GM21381 (cell line): ENCODE measurements at regions not wholly inside any gene's neighbourhood (a gene's known extent, or its start where the extent isn't known, plus 50 kb on each side); places are given as distances from the start of the nearest gene placed in this dataset.

Source experiments
- ATAC-seq: cut with Tn5 transposase; IDR thresholded peaks from one replicate; pipeline ENCODE4 v1.9.1; 2021; ENCODE audit warnings: mild to moderate bottlenecking, moderate library complexity; ENCODE audit not compliant: unreplicated experiment

DNA sequence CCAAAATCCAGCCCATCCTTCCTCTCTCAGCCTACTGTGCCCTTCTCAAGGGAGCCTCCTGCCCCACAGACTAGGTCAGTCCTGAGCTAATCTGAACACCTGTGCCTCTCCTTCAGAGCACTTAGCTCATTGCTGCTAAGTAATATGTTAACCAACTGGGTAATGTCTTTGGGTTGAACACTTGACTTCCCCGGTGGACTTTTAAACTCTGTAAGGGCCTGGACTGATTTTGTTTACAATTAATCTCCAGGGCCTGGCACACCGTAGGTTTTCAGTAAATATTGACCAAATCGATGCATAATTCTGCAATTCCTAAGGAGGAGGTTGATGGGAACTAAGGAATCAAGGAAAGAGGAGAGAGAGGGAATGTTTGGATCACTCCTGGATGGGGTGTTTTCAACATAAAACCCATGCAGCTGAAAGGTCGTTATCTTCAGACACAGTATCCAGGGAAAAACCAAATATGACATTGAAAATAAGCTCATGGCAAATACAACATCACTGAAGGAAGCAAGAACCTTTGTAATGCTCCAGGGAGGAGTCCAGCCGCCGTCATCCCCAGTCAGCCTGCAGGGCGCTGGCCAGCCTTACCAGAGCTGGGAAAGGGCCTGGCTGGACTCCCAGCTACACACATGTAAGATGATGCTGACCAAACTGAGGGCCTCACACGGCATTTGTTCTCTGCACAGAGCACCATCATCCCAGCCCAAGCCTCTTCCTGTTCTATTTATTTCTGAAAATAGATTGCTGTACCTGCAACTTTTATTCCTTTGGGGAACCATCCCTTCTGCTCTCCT is 166.3 kb downstream of the C5orf15 start:
- ATAC-seq: no peak

DNA sequence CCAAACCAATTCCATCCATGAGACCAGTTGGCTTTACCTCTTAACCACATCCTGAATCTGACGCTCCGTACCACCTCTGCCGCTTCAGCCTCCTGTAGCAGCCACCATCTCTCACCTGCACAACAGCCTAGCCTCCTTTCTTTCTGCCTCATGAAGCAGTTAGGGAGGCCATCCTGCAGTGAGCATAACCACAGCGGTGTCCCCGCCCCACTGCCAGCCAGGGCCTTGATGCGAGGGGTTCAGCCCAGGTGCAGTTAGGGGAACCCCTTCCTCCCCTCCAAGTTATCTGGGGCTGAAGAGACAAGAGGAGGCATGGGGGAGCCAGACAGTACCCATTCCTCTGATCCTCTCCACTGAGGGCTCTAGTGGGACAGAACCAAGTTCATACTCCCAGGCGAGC is 167.0 kb downstream of the C5orf15 start:
- no peak for ATAC-seq

DNA sequence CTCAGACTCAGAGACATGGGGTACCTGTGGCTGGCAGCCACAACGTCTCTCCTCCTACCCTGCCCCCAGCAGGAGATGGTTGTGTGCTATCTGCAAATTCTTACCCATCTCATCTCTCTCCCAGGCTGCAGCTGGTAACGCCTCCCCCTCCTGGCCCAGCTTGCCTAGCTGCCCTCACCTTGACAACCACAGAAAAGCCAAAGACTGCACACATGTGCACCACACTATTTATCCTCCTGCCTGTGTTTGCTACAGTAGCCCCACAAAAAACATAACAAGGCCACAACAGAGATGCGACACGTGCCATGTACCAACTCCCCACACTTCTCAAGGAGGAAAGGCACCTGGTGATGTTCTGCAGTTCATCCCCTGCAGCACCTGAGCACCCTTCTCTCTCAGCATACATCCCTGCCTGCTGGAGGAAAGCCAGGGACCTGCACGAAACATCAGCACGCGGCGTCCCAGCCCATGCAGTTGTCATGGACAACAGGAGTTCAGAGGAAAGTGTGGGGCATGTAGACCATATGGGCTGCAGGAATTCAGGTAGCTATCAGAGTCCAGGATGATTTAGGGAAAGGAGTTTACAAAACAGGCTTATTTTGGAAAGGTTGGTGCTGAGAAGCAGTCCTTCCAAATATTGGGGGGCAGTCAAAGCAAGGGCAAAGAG is 168.7 kb downstream of the C5orf15 start:
- ATAC-seq: no peak

DNA sequence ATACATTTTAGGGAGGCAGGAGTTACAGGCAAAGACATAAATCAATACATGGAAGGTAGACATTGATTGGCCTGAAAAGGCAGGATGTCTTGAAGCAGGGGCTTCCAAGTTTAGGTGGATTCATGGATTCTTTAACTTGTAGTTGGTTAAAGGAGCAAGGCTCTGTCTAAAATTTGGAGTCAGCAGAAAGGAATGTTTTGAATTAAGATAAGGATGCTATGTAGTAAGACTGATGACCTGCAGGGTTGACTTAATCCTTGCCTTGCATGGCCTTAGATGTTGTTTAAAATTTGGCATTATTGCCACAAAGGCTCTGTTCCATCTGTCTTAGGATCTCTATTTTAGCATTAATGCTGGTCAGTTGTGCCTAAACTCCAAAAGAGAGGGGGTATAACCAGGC is 171.3 kb downstream of the C5orf15 start:
- ATAC-seq: no peak

DNA sequence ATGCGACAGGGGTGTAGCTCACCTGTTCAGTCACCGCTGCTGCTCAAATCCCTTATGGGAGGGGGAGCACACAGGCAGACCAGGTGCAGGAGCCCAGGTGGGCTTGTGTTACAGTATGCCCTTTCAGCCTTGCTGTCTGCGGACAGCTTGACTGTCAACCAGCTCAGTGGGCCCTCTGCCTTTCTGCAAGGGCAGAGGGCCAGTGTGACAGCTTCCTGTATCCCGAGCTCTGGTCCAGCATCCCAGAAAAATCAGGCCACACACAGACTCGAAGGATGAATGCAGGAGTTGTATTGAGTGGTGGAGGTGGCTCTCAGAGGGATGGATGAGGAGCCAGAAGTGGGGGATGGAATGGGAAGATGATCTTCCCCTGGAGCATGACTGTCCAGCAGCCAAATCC is 172.2 kb downstream of the C5orf15 start:
- ATAC-seq: no peak

DNA sequence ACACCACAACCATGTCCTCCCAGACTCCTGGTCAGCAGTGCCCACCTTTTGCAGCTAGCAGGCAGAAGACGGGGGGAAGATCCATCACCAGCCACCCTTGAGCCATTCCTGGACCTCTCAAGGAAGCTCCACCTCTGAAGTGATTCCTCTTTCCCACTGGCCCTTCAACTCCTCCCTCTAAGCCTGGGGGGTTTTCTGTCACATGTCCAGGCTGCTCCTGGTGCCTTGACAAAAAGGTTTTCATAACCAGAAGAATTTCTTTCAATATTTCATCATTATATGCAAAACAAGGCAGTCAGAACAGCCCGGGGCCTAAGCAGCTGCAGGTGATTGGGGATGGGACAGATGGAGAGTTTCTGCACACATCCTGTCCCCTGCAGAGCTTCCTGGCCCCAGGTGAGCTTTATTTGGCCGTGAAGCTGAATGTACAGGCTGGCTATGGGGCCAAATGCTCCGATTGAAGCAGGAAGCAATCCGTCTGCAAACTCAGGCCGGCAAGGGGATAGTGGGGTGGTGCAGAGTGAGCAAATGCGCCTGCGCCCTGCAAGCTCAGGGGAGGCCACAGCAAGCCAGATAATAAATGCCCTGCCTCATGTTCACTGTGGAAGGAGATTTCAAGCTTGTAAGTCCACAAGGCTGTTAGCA is 173.5 kb downstream of the C5orf15 start:
- ATAC-seq: no peak

DNA sequence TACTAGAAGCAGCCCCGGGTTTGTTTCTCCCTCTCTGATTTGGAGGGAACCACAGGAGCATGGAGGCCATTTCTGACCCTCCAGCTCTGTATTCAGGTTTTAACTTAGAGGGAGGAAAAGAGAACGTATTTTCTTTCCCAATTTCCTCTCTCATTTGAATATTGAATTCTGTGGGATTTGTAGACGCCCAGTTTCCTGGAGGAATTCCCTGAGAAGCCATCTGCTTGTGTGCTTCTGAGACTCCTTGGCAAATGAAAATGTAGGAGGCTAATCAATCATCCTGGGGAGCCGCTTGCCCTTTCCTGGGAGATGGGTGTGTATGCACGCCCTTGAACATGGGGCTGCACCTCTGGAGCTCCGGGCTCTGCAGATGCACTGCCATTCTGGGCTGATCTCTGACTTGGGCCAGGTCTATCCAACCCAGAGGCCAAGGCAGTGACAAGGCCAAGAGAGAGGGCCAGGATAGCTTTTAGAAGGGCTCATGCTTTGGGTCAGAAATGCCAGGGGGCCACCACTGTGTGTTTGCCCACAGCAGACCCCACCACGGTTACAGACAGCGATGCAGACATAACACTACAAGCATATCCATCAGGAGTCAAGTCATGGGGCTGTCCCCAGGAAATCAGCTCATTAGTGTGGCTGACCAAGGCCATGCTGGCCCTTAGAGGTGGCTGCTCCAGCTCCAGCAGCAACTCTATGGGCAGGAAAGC is 174.5 kb downstream of the C5orf15 start:
- no peak for ATAC-seq

DNA sequence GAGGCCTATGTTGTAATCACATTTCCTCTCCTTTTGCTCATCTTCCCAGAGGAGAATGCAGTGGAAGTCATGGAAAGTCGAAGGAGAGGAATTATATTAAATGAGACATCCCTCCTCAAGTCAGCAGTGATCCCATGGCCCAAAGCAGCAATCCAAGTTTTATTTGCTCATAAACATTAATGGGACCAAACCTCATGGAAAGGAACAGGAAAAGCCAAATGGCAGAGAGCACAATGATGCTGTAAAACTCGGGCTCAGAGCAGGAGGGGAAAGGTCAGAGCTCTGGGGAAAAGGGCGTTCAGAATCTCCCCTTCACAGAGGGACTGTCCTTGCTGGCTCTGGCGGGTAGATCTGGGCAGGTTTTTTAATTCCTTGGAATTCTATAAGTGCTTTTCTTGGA is 175.8 kb downstream of the C5orf15 start:
- no peak for ATAC-seq

DNA sequence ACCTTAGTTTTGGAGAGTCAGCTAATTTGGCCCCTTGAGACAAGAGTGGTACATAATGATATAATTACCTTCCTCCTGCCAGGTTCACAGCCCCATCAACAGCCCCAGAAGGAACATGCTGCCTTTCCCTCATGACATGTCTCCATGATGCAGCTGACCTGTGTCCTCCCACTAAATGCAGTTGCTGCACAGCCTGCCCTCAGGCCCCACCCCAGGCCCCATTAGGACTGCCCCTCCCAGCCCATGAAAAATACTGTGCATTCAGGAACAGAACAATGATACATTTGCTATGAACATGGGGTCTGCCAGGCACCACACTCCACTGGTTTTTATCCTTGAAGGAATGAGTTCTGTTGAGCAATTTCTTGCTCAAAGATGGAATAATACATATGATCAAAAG is 176.4 kb downstream of the C5orf15 start:
- no peak for ATAC-seq

DNA sequence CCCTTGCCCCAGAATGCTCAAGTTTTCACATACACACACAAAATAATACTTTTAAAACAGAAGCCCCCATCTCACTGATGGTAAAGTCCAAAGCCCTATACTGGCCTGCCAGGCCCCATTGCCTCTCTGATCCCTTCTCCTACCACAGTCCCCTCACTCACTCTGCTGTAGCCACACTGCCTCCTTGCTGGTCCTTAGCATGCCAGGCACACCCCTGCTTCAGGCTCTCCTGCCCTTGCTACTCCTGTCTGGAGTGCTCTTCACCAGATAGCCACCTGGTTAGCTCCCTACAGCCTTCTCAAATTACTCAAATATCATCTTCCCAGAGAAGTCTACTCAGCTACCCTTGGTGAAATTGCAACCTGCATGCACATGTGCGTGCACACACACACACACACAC is 177.5 kb downstream of the C5orf15 start:
- no peak for ATAC-seq

DNA sequence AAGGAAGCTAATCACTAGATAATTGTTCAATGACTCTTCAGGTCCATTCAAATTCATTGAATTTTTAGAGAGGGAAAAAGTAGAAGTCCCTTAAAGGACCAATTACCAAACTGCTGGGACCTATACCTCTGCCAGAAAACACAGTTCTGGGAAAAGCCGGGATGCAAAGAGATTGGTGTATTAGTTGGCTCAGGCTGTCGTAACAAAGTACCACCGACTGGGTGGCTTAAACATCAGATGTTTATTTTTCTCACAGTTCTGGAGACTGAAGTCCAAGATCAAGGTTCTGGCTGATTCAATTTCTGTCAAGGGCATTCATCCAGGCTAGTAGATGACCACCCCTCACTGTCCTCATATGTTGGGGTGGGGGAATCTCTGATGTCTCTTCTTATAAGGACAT is 177.1 kb upstream of the FSTL4 start:
- ATAC-seq: no peak

DNA sequence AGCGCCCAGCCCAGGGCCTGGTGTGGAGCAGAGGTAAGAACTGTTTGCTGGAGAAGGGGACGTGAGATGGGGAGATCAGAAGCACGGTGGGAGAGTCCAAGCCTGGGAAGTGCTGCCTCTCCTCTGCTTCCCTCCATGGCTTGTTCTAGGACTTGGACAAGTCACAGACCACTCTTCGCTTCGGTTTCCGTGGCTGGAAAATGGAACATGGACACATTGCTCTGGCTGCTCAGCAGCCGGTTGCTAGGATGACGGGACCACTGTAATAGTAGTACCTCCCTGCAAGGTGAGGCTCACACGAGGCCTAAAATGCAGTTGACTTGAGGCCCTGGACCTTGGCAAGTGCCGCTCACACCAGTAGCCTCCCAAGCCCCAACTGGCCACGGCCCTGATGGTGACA is 175.8 kb upstream of the FSTL4 start:
- no peak for ATAC-seq

DNA sequence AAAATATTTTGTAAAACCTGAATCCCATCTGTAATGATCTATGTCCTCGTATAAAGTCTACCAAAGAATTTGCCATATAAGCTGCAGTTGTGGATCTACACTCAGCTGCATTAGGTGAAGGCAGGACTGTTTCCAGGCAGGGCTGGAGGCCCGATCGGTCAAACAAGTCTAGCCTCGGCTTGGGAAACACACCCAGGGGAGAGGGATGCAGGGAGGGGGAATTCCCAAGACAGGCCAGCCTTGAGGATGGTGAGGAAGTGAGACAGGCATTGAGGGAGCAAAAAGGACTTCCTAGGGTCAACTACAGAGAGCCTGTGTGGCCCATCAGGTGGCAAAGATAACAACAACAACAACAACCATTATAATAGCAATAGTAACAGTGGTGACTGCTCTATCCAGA is 174.1 kb upstream of the FSTL4 start:
- no peak for ATAC-seq

DNA sequence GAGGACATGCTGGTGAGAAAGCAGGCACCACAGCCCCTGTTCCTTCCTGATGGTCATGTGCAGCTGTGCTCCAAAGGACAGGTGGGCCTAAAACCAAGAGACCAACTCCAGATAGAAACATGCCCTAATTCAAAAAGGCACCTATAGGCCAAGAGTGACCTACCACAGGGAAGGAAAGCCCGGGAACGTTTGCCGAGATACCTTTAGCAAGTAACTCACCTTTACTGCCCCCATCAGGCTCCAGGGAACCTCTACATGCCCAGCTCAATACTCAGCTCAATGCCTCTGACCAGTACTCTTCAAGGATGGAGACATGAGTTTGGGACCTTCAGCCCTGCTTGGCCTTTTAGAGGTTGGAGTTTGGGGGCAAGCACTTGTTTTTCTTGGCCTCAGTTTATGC is 172.8 kb upstream of the FSTL4 start:
- ATAC-seq: no peak

DNA sequence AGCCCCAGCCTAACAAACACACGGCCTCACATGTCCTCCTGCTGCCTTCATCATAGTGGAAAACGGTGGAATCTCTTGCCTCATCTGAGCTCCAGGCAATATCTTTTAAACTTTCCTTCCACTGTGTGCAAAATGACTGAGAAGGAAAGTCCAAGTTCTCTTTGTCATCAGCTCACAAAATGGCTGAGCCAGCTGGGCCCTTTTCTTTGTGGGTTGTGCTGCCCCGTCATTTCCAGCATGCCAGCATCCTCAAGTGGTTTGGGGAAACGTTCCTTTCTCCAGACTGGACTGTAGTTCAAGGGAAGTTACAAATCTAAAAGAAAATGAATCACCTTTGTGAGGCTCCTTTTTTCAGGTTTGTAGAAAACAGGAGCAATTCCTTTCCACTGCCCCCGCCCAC is 171.1 kb upstream of the FSTL4 start:
- ATAC-seq: no peak

DNA sequence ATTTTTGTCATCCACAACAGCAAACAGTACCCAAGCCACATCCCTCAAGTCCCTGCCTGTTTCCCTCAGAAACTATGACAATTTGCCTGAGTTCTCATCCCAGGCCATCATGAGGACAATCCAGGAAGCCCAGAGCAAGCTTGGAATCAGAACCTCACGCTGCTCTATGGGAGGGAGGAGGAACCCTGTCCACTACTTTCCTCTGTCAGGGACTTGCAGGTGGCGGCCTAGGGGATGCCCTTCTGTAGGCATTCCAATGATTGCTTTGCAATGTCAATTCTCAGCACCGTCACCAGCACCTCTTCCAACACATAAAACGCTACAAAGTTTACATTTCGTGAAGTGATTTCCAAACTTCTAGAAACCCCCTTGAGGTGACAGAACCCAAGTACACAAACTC is 170.4 kb upstream of the FSTL4 start:
- ATAC-seq: no peak

DNA sequence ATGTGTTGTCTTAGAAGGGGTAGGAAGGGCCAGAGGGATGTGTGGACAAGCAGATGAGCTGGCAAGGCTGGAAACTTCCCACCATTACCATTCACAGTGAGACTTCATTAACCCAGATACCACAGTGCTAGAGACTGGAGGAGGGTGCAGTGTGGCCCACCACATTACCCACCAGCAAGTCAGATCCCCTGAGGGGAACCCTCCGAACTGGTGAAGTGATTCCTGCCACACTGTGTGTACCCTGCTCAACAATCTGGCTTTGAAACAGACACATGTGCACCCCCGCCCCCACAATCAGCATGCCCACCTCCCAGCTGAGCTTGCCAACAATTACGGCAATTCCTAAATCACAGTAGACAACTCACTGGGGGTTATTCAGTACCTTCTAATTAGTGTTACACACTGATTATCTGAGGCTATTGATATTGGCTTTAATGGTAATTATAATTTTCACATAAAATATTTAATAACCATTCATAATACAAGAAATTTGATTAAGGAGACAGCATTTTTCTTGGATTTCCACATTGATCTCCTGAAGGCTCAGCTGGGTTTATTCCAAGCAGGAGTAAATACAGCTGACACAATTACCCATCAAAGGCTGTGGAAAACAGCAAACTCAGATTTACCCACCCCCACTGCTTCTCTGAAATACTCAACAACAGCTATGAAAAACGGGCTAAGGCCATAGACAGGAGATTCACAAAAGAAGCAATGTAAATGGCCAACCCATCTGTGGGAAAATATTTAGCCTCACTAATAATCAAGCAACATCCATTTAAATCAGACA is 169.3 kb upstream of the FSTL4 start:
- ATAC-seq: no peak

DNA sequence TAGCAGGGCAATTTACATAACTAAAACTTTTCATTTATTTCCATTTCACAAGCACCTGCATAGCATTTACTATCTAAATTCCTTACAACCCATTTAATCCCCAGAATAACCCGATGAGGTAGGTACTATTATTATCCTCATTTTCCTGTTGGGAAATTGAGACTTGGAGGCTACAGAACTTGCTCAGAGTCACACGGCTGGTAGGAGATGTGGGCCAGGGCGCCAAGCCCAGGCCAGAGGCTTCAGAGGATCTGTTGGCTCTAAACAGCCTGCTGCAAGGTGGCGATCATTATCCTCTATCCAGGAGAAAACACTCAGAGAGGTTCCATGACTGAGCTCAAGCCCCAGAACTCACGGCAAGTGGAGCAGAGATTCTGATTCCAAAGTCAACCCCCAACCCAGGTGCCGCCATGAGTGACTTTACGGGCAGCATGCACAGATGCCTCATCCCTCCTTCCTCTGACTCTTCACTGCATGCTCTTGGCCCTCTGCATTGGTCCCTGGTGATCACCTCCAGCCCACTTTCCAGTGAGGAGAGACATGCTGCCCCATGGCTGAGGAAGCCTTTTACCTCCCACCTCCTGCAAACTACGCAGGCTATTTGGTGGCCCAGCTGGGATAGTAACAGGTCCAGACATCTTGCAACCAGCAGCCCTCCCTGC is 168.4 kb upstream of the FSTL4 start:
- no peak for ATAC-seq

DNA sequence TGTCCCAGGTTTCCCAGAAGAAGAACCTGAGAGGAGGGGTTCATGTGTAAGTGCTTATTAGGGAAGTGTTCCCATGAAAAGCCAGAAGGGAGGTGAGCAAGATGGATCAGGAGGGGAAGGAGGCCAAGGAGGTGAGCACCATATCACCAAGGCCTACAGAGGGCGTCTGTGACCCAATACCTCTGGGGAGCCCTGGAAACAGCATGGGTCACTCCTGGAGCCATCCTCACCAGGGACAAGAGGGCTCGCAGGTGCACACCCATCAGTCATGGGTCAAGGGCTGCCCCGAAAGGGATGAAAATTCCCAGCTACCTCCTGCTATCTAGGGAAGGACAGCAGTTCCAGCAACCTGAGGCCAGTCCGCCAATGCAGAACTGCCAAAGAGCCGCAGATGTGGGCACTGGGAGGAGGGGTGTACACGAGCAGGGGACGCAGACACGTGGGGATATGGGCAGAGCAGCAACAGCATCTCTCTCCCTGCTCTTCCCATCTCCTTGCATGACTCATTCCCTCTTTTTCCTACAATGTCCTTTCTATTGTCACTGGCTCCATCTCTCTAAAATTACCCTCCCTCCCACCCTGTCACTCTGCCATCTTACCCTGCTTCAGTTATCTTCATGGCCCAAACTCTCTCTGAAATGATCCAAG is 167.6 kb upstream of the FSTL4 start:
- ATAC-seq: no peak

DNA sequence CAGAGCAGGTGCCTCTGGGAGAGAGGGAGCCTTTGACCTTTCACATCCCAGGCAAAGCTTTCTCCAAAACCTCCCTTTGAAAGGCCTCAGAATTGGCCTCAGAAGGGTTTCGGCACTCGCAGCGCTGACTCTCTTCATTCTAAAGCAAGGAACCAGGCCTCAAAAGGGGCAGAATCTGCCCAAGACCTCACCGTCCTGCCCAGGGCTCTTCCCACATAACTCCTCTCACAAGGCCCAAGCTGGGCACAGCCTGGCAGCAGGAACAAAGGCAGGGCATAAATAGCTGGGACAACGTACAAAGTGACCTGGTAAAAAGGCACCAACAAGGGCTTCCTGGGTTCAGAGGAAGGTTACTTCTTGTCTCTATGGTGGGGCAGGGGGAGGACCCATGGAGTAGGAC is 166.3 kb upstream of the FSTL4 start:
- ATAC-seq: no peak
